Smooth muscle cell (in vitro differentiated cells): ENCODE measurements at regions not wholly inside any gene's neighbourhood (a gene's known extent, or its start where the extent isn't known, plus 50 kb on each side); places are given as distances from the start of the nearest gene placed in this dataset.

Source experiments
- DNase-seq: peaks from one replicate; lab custom pipeline; 2025; ENCODE audit not compliant: unreplicated experiment; lab: John Stamatoyannopoulos, UW
- H2AFZ ChIP-seq: fragments of 200-600 bp; sonication (generic); 2 replicates; pipeline ENCODE4 v1.6.0; 2016; ENCODE audit warnings: antibody characterized with exemption, low read depth, mild to moderate bottlenecking
- H3F3A ChIP-seq: fragments of 200-600 bp; sonication (generic); 2 replicates; pipeline ENCODE4 v1.6.0; 2017; ENCODE audit warnings: antibody characterized with exemption, low read depth
- H3K27ac ChIP-seq: fragments of 200-600 bp; sonication (generic); 2 replicates; pipeline ENCODE4 v1.5.1; 2016; ENCODE audit warnings: low read depth, mild to moderate bottlenecking
- H3K27me3 ChIP-seq: fragments of 200-600 bp; sonication (generic); 2 replicates; pipeline ENCODE4 v1.6.1; 2016; ENCODE audit warnings: low read depth, mild to moderate bottlenecking
- H3K36me3 ChIP-seq: fragments of 200-600 bp; sonication (generic); 2 replicates; pipeline ENCODE4 v1.5.1; 2016; ENCODE audit warnings: low read depth
- H3K4me1 ChIP-seq: fragments of 200-600 bp; sonication (generic); 2 replicates; pipeline ENCODE4 v1.5.1; 2016; ENCODE audit warnings: low read depth
- H3K4me2 ChIP-seq: fragments of 200-600 bp; sonication (generic); 2 replicates; pipeline ENCODE4 v1.6.0; 2016; ENCODE audit warnings: mild to moderate bottlenecking
- H3K4me3 ChIP-seq: fragments of 200-600 bp; sonication (generic); 2 replicates; pipeline ENCODE4 v1.5.1; 2016; ENCODE audit warnings: mild to moderate bottlenecking
- H3K79me2 ChIP-seq: fragments of 200-600 bp; sonication (generic); 2 replicates; pipeline ENCODE4 v1.6.0; 2016; ENCODE audit warnings: low read depth, mild to moderate bottlenecking
- H3K9ac ChIP-seq: fragments of 200-600 bp; sonication (generic); 2 replicates; pipeline ENCODE4 v1.6.0; 2016; ENCODE audit warnings: low read depth
- H3K9me3 ChIP-seq: fragments of 200-600 bp; sonication (generic); replicated peaks from 2 replicates; pipeline ENCODE4 v1.5.1; 2016; ENCODE audit warnings: low read depth
- H4K20me1 ChIP-seq: fragments of 200-600 bp; sonication (generic); 2 replicates; pipeline ENCODE4 v1.6.0; 2016; ENCODE audit warnings: low read depth
- CTCF ChIP-seq: fragments of 200-600 bp; sonication (generic); IDR thresholded peaks from 2 replicates; pipeline ENCODE4 v1.5.1; 2017; ENCODE audit warnings: borderline replicate concordance, mild to moderate bottlenecking, antibody characterized with exemption; ENCODE audit not compliant: insufficient read depth, poor library complexity, severe bottlenecking
- WGBS: methylation state at CpG from one replicate; pipeline ENCODE4 v1.1.7; 2016; ENCODE audit warnings: low lambda C conversion rate; 5-methylcytosine and 5-hydroxymethylcytosine counted together

- no peak overlapping the region for H3K9ac ChIP-seq
- no peaks in the 10 kb centered on the region for H4K20me1 ChIP-seq
- H3K4me3 ChIP-seq = no peak overlapping the region
- H3K27me3 ChIP-seq = no peaks in the 10 kb centered on the region
- DNase-seq = no peak
- H3K36me3 ChIP-seq = no peaks in the 10 kb centered on the region
- H2AFZ ChIP-seq = no peak overlapping the region
- no peaks in the 10 kb centered on the region for H3F3A ChIP-seq
- H3K4me2 ChIP-seq = no peak overlapping the region
- H3K79me2 ChIP-seq = no peaks in the 10 kb centered on the region
- no peak overlapping the region for H3K27ac ChIP-seq
- H3K4me1 ChIP-seq = no peaks in the 10 kb centered on the region
- 96% methylated on average over 6 of the region's 6 CpGs for WGBS
- no peak for TF ChIP-seq CTCF
- H3K9me3 ChIP-seq = no peaks in the 10 kb centered on the region
These were observed 213.4 kb downstream of the GAS1 start for GRCh38 chr9:86733929-86734328.

- Histone ChIP-seq H3K79me2 (no peaks in the 10 kb centered on the region), H3K4me1 (no peaks in the 10 kb centered on the region), H4K20me1 (no peaks in the 10 kb centered on the region), H3K9ac (no peak overlapping the region), H3K36me3 (no peaks in the 10 kb centered on the region), H3K4me2 (no peak overlapping the region), H3K9me3 (no peaks in the 10 kb centered on the region), H3K4me3 (no peak overlapping the region), H3K27ac (no peak overlapping the region), H3F3A (no peaks in the 10 kb centered on the region), H2AFZ (no peak overlapping the region), H3K27me3 (no peaks in the 10 kb centered on the region)
- WGBS = 81% methylated on average over 6 of the region's 6 CpGs
- no peak for DNase-seq
- TF ChIP-seq CTCF = no peak
These were observed 214.7 kb downstream of the GAS1 start for GRCh38 chr9:86732514-86733171.

GRCh38 chr9:86731511-86732063, 215.7 kb downstream of the GAS1 start:
- Histone ChIP-seq H3K27ac (no peak overlapping the region), H3K4me2 (no peak overlapping the region), H3K4me1 (no peaks in the 10 kb centered on the region)

More at GRCh38 chr9:86731511-86732063, 215.7 kb downstream of the GAS1 start:
- no peak for DNase-seq
- no peaks in the 10 kb centered on the region for H3F3A ChIP-seq
- H3K27me3 ChIP-seq = no peaks in the 10 kb centered on the region
- 80% methylated on average over 2 of the region's 2 CpGs for WGBS
- H3K9ac ChIP-seq = no peak overlapping the region
- no peaks in the 10 kb centered on the region for H3K9me3 ChIP-seq
- H3K36me3 ChIP-seq = no peaks in the 10 kb centered on the region
- no peak overlapping the region for H3K4me3 ChIP-seq
- peak overlapping the region; percentile 62 for H2AFZ ChIP-seq
- H3K79me2 ChIP-seq = no peaks in the 10 kb centered on the region
- TF ChIP-seq CTCF = no peak
- H4K20me1 ChIP-seq = no peaks in the 10 kb centered on the region
